Upper lobe of left lung (tissue), 4 donors: ENCODE measurements at regions not wholly inside any gene's neighbourhood (a gene's known extent, or its start where the extent isn't known, plus 50 kb on each side); places are given as distances from the start of the nearest gene placed in this dataset.

Source experiments
- CTCF ChIP-seq, 6 experiments: fragments of 450-650 bp in 4 of 6; fragments of 200-600 bp in 2 of 6; sonication (generic) in 2 of 6; IDR thresholded peaks; one replicate each; pipeline ENCODE4 v1.5.1; 2016 to 2019; ENCODE audit warnings: antibody characterized with exemption in 6 of 6
- EP300 ChIP-seq, 4 donors: sonication (generic); formaldehyde crosslinking; IDR thresholded peaks; one replicate each; pipeline ENCODE4 v1.5.1; 2017; ENCODE audit warnings: antibody characterized with exemption in 4 of 4, control low read depth in 2 of 4
- POLR2A ChIP-seq, 4 donors: fragments of 450-650 bp; IDR thresholded peaks; one replicate each; pipeline ENCODE4 v1.5.1; 2016 to 2017; ENCODE audit warnings: antibody characterized with exemption in 4 of 4, mild to moderate bottlenecking in 2 of 4
- POLR2AphosphoS5 ChIP-seq, 2 donors: sonication (generic); formaldehyde crosslinking; IDR thresholded peaks; one replicate each; pipeline ENCODE4 v1.5.1; 2017; ENCODE audit warnings: antibody characterized with exemption in 2 of 2

GRCh38 chr16:9151074-9151473 is 59.6 kb downstream of the HAPSTR1 start:
- no peak for TF ChIP-seq CTCF (IDR thresholded peaks at IDR 0.05)
- no peak for TF ChIP-seq EP300 (IDR thresholded peaks at IDR 0.05)
- TF ChIP-seq POLR2A (IDR thresholded peaks at IDR 0.05) = no peak
- no peak for TF ChIP-seq POLR2AphosphoS5 (IDR thresholded peaks at IDR 0.05)
